HL-60 (cell line): ENCODE measurements at regions not wholly inside any gene's neighbourhood (a gene's known extent, or its start where the extent isn't known, plus 50 kb on each side); places are given as distances from the start of the nearest gene placed in this dataset.

Source experiments
- CTCF ChIP-seq: IDR thresholded peaks from one replicate; pipeline ENCODE4 v1.5.1; 2011; ENCODE audit warnings: low read length, control low read depth, inconsistent platforms; ENCODE audit not compliant: insufficient read depth
- GABPA ChIP-seq: IDR thresholded peaks from 2 replicates; pipeline ENCODE4 v1.6.1; 2012; ENCODE audit warnings: low read depth
- POLR2AphosphoS5 ChIP-seq: IDR thresholded peaks from 2 replicates; pipeline ENCODE4 v1.6.1; 2012; ENCODE audit warnings: low read depth
- REST ChIP-seq: IDR thresholded peaks from 2 replicates; pipeline ENCODE4 v1.6.1; 2012; ENCODE audit warnings: low read depth; ENCODE audit not compliant: insufficient replicate concordance
- SPI1 ChIP-seq: IDR thresholded peaks from 2 replicates; pipeline ENCODE4 v1.6.1; 2012; ENCODE audit warnings: low read depth, mild to moderate bottlenecking, borderline replicate concordance

- TF ChIP-seq CTCF: no peak
- TF ChIP-seq REST: no peak
- no peak for TF ChIP-seq POLR2AphosphoS5
- TF ChIP-seq GABPA: no peak
- TF ChIP-seq SPI1: no peak
Observed at GRCh38 chr2:5868931-5869330, 176.7 kb downstream of the SOX11 start.
